ENCODE measurements at regions not wholly inside any gene's neighbourhood (a gene's known extent, or its start where the extent isn't known, plus 50 kb on each side); places are given as distances from the start of the nearest gene placed in this dataset.

GRCh38 chr13:90717451-90717936 is 630.0 kb upstream of the MIR17HG start:
- no peak for TF ChIP-seq CTCF (IDR thresholded peaks at IDR 0.05; ENCODE audit: unreplicated experiment)
- H3K4me3 Mint-ChIP-seq (ENCODE audit: unreplicated experiment) = no peak overlapping the region
- H3K27ac Mint-ChIP-seq (ENCODE audit: unreplicated experiment) = no peak overlapping the region
- H3K36me3 Mint-ChIP-seq (ENCODE audit: low read depth, unreplicated experiment) = no peaks in the 10 kb centered on the region
- H3K4me1 Mint-ChIP-seq (ENCODE audit: unreplicated experiment) = peaks cover 8% of the 10 kb centered on the region
- H3K9me3 Mint-ChIP-seq (ENCODE audit: unreplicated experiment) = no peaks in the 10 kb centered on the region
- no peaks in the 10 kb centered on the region for H3K27me3 Mint-ChIP-seq (ENCODE audit: unreplicated experiment)
- DNase-seq (ENCODE audit: low spot score) = no peak

- H3K4me3 Mint-ChIP-seq (ENCODE audit: unreplicated experiment) = no peak overlapping the region
- H3K27me3 Mint-ChIP-seq (ENCODE audit: unreplicated experiment) = peaks cover 1% of the 10 kb centered on the region
- H3K36me3 Mint-ChIP-seq (ENCODE audit: low read depth, unreplicated experiment) = no peaks in the 10 kb centered on the region
- H3K4me1 Mint-ChIP-seq (ENCODE audit: unreplicated experiment) = peaks cover 8% of the 10 kb centered on the region
- no peak for TF ChIP-seq CTCF (IDR thresholded peaks at IDR 0.05; ENCODE audit: unreplicated experiment)
- no peak for DNase-seq (ENCODE audit: low spot score)
- no peak overlapping the region for H3K27ac Mint-ChIP-seq (ENCODE audit: unreplicated experiment)
- H3K9me3 Mint-ChIP-seq (ENCODE audit: unreplicated experiment) = no peaks in the 10 kb centered on the region
Observed at GRCh38 chr13:90719461-90719860, 628.0 kb upstream of the MIR17HG start.

GRCh38 chr13:90721937-90722336 is 625.5 kb upstream of the MIR17HG start:
- H3K4me3 Mint-ChIP-seq (ENCODE audit: unreplicated experiment) = no peak overlapping the region
- no peaks in the 10 kb centered on the region for H3K9me3 Mint-ChIP-seq (ENCODE audit: unreplicated experiment)
- H3K4me1 Mint-ChIP-seq (ENCODE audit: unreplicated experiment) = peaks cover 8% of the 10 kb centered on the region
- TF ChIP-seq CTCF (IDR thresholded peaks at IDR 0.05; ENCODE audit: unreplicated experiment) = no peak
- H3K27me3 Mint-ChIP-seq (ENCODE audit: unreplicated experiment) = peaks cover 1% of the 10 kb centered on the region
- no peaks in the 10 kb centered on the region for H3K36me3 Mint-ChIP-seq (ENCODE audit: low read depth, unreplicated experiment)
- no peak for DNase-seq (ENCODE audit: low spot score)
- H3K27ac Mint-ChIP-seq (ENCODE audit: unreplicated experiment) = no peak overlapping the region

DNA sequence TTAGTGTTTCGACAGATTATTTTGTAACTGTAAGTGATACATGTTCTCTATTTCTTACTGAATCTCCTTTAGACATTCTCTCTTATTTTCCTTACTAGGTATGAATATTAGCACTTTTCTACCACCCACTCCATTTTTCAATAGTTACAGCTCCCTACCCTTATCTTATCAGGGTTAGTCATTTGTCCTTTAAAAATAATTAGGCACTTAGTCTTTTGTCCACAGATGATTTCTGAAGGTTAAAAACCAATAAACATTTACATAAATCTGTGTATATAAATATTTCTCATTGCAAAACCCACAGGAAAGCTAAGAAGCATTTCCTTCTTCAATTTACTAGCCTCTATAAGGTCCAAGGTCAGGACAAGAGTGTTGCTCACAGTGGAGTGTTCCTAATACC is 624.1 kb upstream of the MIR17HG start:
- Mint-ChIP-seq H3K27me3 (ENCODE audit: unreplicated experiment) (peaks cover 1% of the 10 kb centered on the region), H3K36me3 (ENCODE audit: low read depth, unreplicated experiment) (no peaks in the 10 kb centered on the region), H3K27ac (ENCODE audit: unreplicated experiment) (no peak overlapping the region), H3K4me1 (ENCODE audit: unreplicated experiment) (no peaks in the 10 kb centered on the region), H3K4me3 (ENCODE audit: unreplicated experiment) (no peak overlapping the region), H3K9me3 (ENCODE audit: unreplicated experiment) (no peaks in the 10 kb centered on the region)
- no peak for DNase-seq (ENCODE audit: low spot score)
- TF ChIP-seq CTCF (IDR thresholded peaks at IDR 0.05; ENCODE audit: unreplicated experiment) = no peak

GRCh38 chr13:90726375-90726774 is 621.1 kb upstream of the MIR17HG start:
- no peak for TF ChIP-seq CTCF (IDR thresholded peaks at IDR 0.05; ENCODE audit: unreplicated experiment)
- no peak for DNase-seq (ENCODE audit: low spot score)
- Mint-ChIP-seq H3K27ac (ENCODE audit: unreplicated experiment) (no peak overlapping the region), H3K4me3 (ENCODE audit: unreplicated experiment) (no peak overlapping the region), H3K27me3 (ENCODE audit: unreplicated experiment) (peaks cover 1% of the 10 kb centered on the region), H3K9me3 (ENCODE audit: unreplicated experiment) (no peaks in the 10 kb centered on the region), H3K4me1 (ENCODE audit: unreplicated experiment) (no peaks in the 10 kb centered on the region), H3K36me3 (ENCODE audit: low read depth, unreplicated experiment) (no peaks in the 10 kb centered on the region)
